HCT116 (cell line): ENCODE measurements at regions not wholly inside any gene's neighbourhood (a gene's known extent, or its start where the extent isn't known, plus 50 kb on each side); places are given as distances from the start of the nearest gene placed in this dataset.
"Not testable (repeated sequence)": the region's sequence is repeated elsewhere in the genome, so short reads cannot be mapped to it uniquely, and the experiment has no call there.

Experiments used
- ATAC-seq: fragments of 200-7000 bp; cut with Tn5 transposase; 2 replicates; pipeline ENCODE4 v1.9.1; 2020; ENCODE audit warnings: mild to moderate bottlenecking, moderate library complexity
- BruUV-seq: library from RNA; stranded (reverse); fragments of 400-500 nt; replicated peaks from 2 replicates; lab custom pipeline; 2021; lab: Mats Ljungman, UMichigan
- CTCF ChIA-PET: fragments of 300-600 bp; sonication (Branson Sonifier 250); formaldehyde crosslinking; loops from one replicate; lab custom pipeline; 2021; ENCODE audit warnings: antibody characterized with exemption; lab: Charles Lee
- POLR2A ChIA-PET: fragments of 300-600, 350-600 bp; sonication (Branson Sonifier 250); formaldehyde crosslinking; loops from one replicate; lab custom pipeline; 2021; ENCODE audit warnings: antibody characterized with exemption; lab: Charles Lee
- RAD21 ChIA-PET, 2 experiments: fragments of 300-600 bp; sonication (Branson Sonifier 250); formaldehyde crosslinking; loops; one replicate each; lab custom pipeline; 2023; ENCODE audit warnings: low total read pairs in 2 of 2; ENCODE audit not compliant: uncharacterized antibody in 2 of 2, unreplicated experiment in 2 of 2, low non-redundant PET in 1 of 2; lab: Charles Lee
- DNase-seq: peaks from one replicate; pipeline ENCODE4 v3.0.0-alpha.2; 2010; ENCODE audit warnings: low read depth, low spot score
- H2AFZ ChIP-seq: fragments of 200-600 bp; shearing (Covaris generic), sonication (generic); 2 replicates; pipeline ENCODE4 v1.6.1; 2017; ENCODE audit warnings: low read depth, mixed run types, mixed read lengths, antibody characterized with exemption, low read length; ENCODE audit not compliant: poor library complexity, severe bottlenecking
- H3K27ac ChIP-seq: 2 replicates; pipeline ENCODE4 v1.5.1; 2012; ENCODE audit warnings: low read depth, low read length
- H3K27me3 ChIP-seq: fragments of 200-600 bp; sonication (generic); 2 replicates; pipeline ENCODE4 v1.6.1; 2016; ENCODE audit warnings: mixed run types, low read length, mixed read lengths; ENCODE audit not compliant: insufficient read depth
- H3K36me3 ChIP-seq, 2 experiments: fragments of 200-500 bp in 1 of 2; fragments of 200-600 bp in 1 of 2; sonication (Bioruptor generic) in 1 of 2; sonication (generic) in 1 of 2; 2 replicates each; pipeline versions ENCODE4 v1.5.1 to v1.6.1; 2014 to 2016; ENCODE audit warnings: low read length in 2 of 2, inconsistent platforms in 1 of 2, mixed read lengths in 1 of 2, mixed run types in 1 of 2; ENCODE audit not compliant: insufficient read depth in 2 of 2, control insufficient read depth in 1 of 2
- H3K4me1 ChIP-seq, 2 experiments: fragments of 200-600 bp in 1 of 2; sonication (generic) in 1 of 2; 2 replicates each; pipeline versions ENCODE4 v1.5.1 to v1.6.1; 2012 to 2017; ENCODE audit warnings: low read length in 2 of 2, inconsistent platforms in 1 of 2, mild to moderate bottlenecking in 1 of 2, mixed read lengths in 1 of 2, mixed run types in 1 of 2, moderate library complexity in 1 of 2; ENCODE audit not compliant: insufficient read depth in 2 of 2, control insufficient read depth in 1 of 2
- H3K4me2 ChIP-seq: fragments of 200-600 bp; sonication (generic); 2 replicates; pipeline ENCODE4 v1.6.1; 2017; ENCODE audit warnings: mixed run types, low read length, mixed read lengths
- H3K4me3 ChIP-seq, 2 experiments: fragments of 200-600 bp in 1 of 2; sonication (generic) in 1 of 2; replicated peaks in 1 of 2; 2 replicates each; pipeline ENCODE4 v1.5.1; 2011 to 2016; ENCODE audit warnings: low read length in 2 of 2, control low read depth in 1 of 2, low read depth in 1 of 2, mild to moderate bottlenecking in 1 of 2, mixed read lengths in 1 of 2, mixed run types in 1 of 2
- H3K79me2 ChIP-seq: fragments of 200-600 bp; sonication (generic); 2 replicates; pipeline ENCODE4 v1.6.1; 2017; ENCODE audit warnings: mild to moderate bottlenecking, mixed run types, low read length, moderate library complexity, mixed read lengths; ENCODE audit not compliant: insufficient read depth
- H3K9ac ChIP-seq: fragments of 200-600 bp; sonication (generic); 2 replicates; pipeline ENCODE4 v1.6.1; 2016; ENCODE audit warnings: low read length, mixed read lengths
- H3K9me2 ChIP-seq: fragments of 200-600 bp; sonication (generic), shearing (Covaris generic); 2 replicates; pipeline ENCODE4 v1.6.1; 2017; ENCODE audit warnings: mixed run types, mild to moderate bottlenecking, moderate library complexity; ENCODE audit not compliant: insufficient read depth
- H3K9me3 ChIP-seq, 2 experiments: fragments of 200-500 bp in 1 of 2; fragments of 200-600 bp in 1 of 2; sonication (Bioruptor generic) in 1 of 2; sonication (generic) in 1 of 2; 2 replicates each; pipeline ENCODE4 v1.6.1; 2014 to 2017; ENCODE audit warnings: low read length in 2 of 2, mixed read lengths in 2 of 2, inconsistent platforms in 1 of 2, low read depth in 1 of 2, mild to moderate bottlenecking in 1 of 2, mixed run types in 1 of 2, moderate library complexity in 1 of 2; ENCODE audit not compliant: control insufficient read depth in 1 of 2, insufficient read depth in 1 of 2
- H4K20me1 ChIP-seq: fragments of 200-600 bp; sonication (generic), shearing (Covaris generic); 2 replicates; pipeline ENCODE4 v1.6.1; 2017; ENCODE audit warnings: mixed run types, mild to moderate bottlenecking, moderate library complexity; ENCODE audit not compliant: insufficient read depth
- CBX3 ChIP-seq: IDR thresholded peaks from 2 replicates; pipeline ENCODE4 v1.6.1; 2012; ENCODE audit warnings: low read depth
- EZH2phosphoT487 ChIP-seq: fragments of 200-600 bp; IDR thresholded peaks from 2 replicates; pipeline ENCODE4 v1.6.1; 2018; ENCODE audit warnings: antibody characterized with exemption, borderline replicate concordance
- FOSL1 ChIP-seq: IDR thresholded peaks from 2 replicates; pipeline ENCODE4 v1.6.1; 2012; ENCODE audit warnings: low read depth
- JUND ChIP-seq: IDR thresholded peaks from 2 replicates; pipeline ENCODE4 v1.6.1; 2012
- POLR2A ChIP-seq: IDR thresholded peaks from 2 replicates; pipeline ENCODE4 v1.7.0; 2011; ENCODE audit warnings: borderline replicate concordance; ENCODE audit not compliant: insufficient read depth, insufficient read length; ENCODE audit errors: extremely low read depth
- RAD21 ChIP-seq: IDR thresholded peaks from 2 replicates; pipeline ENCODE4 v1.6.1; 2012; ENCODE audit warnings: low read depth, mild to moderate bottlenecking
- REST ChIP-seq: IDR thresholded peaks from 2 replicates; pipeline ENCODE4 v1.6.1; 2012; ENCODE audit warnings: low read depth
- SRF ChIP-seq: IDR thresholded peaks from 2 replicates; pipeline ENCODE4 v1.6.1; 2012; ENCODE audit warnings: low read depth
- YY1 ChIP-seq: IDR thresholded peaks from 2 replicates; pipeline ENCODE4 v1.6.1; 2011; ENCODE audit warnings: low read length, low read depth, moderate library complexity, mild to moderate bottlenecking; ENCODE audit not compliant: insufficient replicate concordance; ENCODE audit errors: extremely low read depth
- intact Hi-C: fragments of 100-400 bp; cut with micrococcal nuclease; formaldehyde crosslinking; loops from 2 replicates; pipeline ENCODE4 v1.10.0; 2022

GRCh38 chr3:194886836-194887235 lies 201.2 kb downstream of the FAM43A start:
- no peaks in the 10 kb centered on the region for H3K79me2 ChIP-seq
- no peak overlapping the region for H3K27ac ChIP-seq
- no peak overlapping the region for H3K4me3 ChIP-seq
- ChIA-PET RAD21 (no interaction called here), CTCF (no interaction called here), POLR2A (no interaction called here)
- TF ChIP-seq RAD21 (no peak), REST (no peak), EZH2phosphoT487 (no peak), FOSL1 (no peak), POLR2A (no peak), CBX3 (no peak), SRF (no peak), JUND (no peak), YY1 (no peak)
- ATAC-seq (no peak), DNase-seq (no peak)
- no peaks in the 10 kb centered on the region for H3K36me3 ChIP-seq
- no TSS peak for BruUV-seq
- H3K27me3 ChIP-seq = no peaks in the 10 kb centered on the region
- H3K9ac ChIP-seq = no peak overlapping the region
- no peaks in the 10 kb centered on the region for H3K9me2 ChIP-seq
- no peak overlapping the region for H3K4me2 ChIP-seq
- no peaks in the 10 kb centered on the region for H4K20me1 ChIP-seq
- intact Hi-C loops = no loop called here
- no peak overlapping the region for H2AFZ ChIP-seq
- peaks cover 0 to 9% of the 10 kb centered on the region in 2 experiments; a peak in 1 of 4 replicates for H3K9me3 ChIP-seq
- H3K4me1 ChIP-seq = no peaks in the 10 kb centered on the region

GRCh38 chr3:194888062-194888461 lies 202.4 kb downstream of the FAM43A start:
- H3K79me2 ChIP-seq, POLR2A ChIA-PET: not testable (repeated sequence)

More at GRCh38 chr3:194888062-194888461, 202.4 kb downstream of the FAM43A start:
- DNase-seq, H3K9me2 ChIP-seq, ATAC-seq, intact Hi-C loops, H3K4me1 ChIP-seq, H3K9me3 ChIP-seq, H3K27me3 ChIP-seq, H3K9ac ChIP-seq, H4K20me1 ChIP-seq, H3K36me3 ChIP-seq, BruUV-seq, H3K4me2 ChIP-seq, RAD21 ChIA-PET, H2AFZ ChIP-seq, H3K27ac ChIP-seq, H3K4me3 ChIP-seq, CTCF ChIA-PET: not testable (repeated sequence)
